Transverse colon (tissue), 4 donors: ENCODE measurements at regions not wholly inside any gene's neighbourhood (a gene's known extent, or its start where the extent isn't known, plus 50 kb on each side); places are given as distances from the start of the nearest gene placed in this dataset.

Source experiments
- DNase-seq: peaks from one replicate; pipeline ENCODE4 v3.0.0-alpha.2; 2019
- H3K27ac ChIP-seq, 4 donors: fragments of 200-600 bp; sonication (generic); 2 replicates each; pipeline ENCODE4 v1.5.1; 2016 to 2018; ENCODE audit warnings: inconsistent platforms in 4 of 4
- H3K27me3 ChIP-seq: fragments of 200-600 bp; sonication (generic); 2 replicates; pipeline ENCODE4 v1.5.1; 2017; ENCODE audit warnings: inconsistent platforms
- H3K36me3 ChIP-seq, 4 donors: fragments of 200-600 bp; sonication (generic); 2 replicates each; pipeline ENCODE4 v1.5.1; 2017 to 2019; ENCODE audit warnings: inconsistent platforms in 4 of 4
- H3K4me1 ChIP-seq, 4 donors: fragments of 200-600 bp; sonication (generic); 2 replicates each; pipeline ENCODE4 v1.5.1; 2017 to 2020; ENCODE audit warnings: inconsistent platforms in 4 of 4
- H3K4me3 ChIP-seq, 4 donors: fragments of 200-600 bp; sonication (generic); 1 replicate in 1 of 4; 2 replicates in 3 of 4; pipeline versions ENCODE4 v1.5.1 to v1.6.1; 2017 to 2019; ENCODE audit warnings: inconsistent platforms in 4 of 4
- H3K9me3 ChIP-seq, 2 donors: fragments of 200-600 bp; sonication (generic); 2 replicates each; pipeline ENCODE4 v1.5.1; 2017 to 2019; ENCODE audit warnings: inconsistent platforms in 2 of 2
- EP300 ChIP-seq: sonication (generic); formaldehyde crosslinking; IDR thresholded peaks from one replicate; pipeline ENCODE4 v1.6.1; 2017; ENCODE audit warnings: antibody characterized with exemption, low read depth
- POLR2A ChIP-seq: fragments of 450-650 bp; IDR thresholded peaks from one replicate; pipeline ENCODE4 v1.6.1; 2016; ENCODE audit warnings: antibody characterized with exemption, mild to moderate bottlenecking, moderate library complexity
- POLR2AphosphoS5 ChIP-seq, 3 donors: sonication (generic); formaldehyde crosslinking; IDR thresholded peaks; one replicate each; pipeline ENCODE4 v1.6.1; 2016; ENCODE audit warnings: antibody characterized with exemption in 3 of 3
- WGBS, 2 donors: methylation state at CpG; one replicate each; pipeline ENCODE4 v1.1.5; 2018; ENCODE audit warnings: low coverage in 1 of 2; 5-methylcytosine and 5-hydroxymethylcytosine counted together
- in situ Hi-C, 4 donors: fragments of 200-750 bp; cut with MboI; loops; one replicate each; pipeline versions ENCODE4 v1.15.0 to v1.15.1; 2017; ENCODE audit warnings: low sequenced_read_pairs in 3 of 4, low pct_ligation_motif_present in 1 of 4, low pct_unique_long_range_greater_than_20kb in 1 of 4
- intact Hi-C: fragments of 100-400 bp; cut with DNase I; formaldehyde crosslinking; loops from one replicate; pipeline ENCODE4 v1.15.1; 2023; ENCODE audit warnings: low total_unique reads
- TF ChIP-seq, protein P1 (sequence below), 5 experiments: fragments of 200-600 bp in 3 of 5; fragments of 450-650 bp in 2 of 5; sonication (generic) in 3 of 5; IDR thresholded peaks; 1 replicate in 2 of 5; 2 replicates in 3 of 5; pipeline ENCODE4 v1.5.1; 2016 to 2017; ENCODE audit warnings: antibody characterized with exemption in 5 of 5, inconsistent platforms in 3 of 5, mild to moderate bottlenecking in 2 of 5, moderate library complexity in 1 of 5

DNA sequence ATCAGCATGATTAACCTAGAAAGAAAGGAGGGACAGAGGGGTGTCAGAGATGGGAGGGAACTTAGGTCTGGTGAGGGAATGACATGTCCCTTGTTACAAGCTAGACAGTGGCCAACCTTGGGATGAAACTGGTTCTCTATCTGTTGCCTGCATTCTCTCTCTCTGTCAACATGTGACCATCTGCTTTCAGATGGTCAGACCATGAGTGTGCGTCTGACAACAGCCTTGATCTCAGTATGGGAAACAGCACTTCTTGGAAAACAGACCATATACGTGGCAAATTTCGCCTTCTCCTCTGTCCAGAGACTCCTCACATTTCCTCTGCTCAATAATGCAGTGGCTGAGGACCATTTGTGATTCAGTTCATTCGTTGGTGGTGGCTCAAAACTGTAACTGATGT lies 845.9 kb downstream of the TYW1 start:
- Histone ChIP-seq H3K27me3 (no peaks in the 10 kb centered on the region), H3K4me1 (no peaks in the 10 kb centered on the region), H3K27ac (no peak overlapping the region), H3K4me3 (no peak overlapping the region), H3K36me3 (no peaks in the 10 kb centered on the region), H3K9me3 (peaks cover 0 to 16% of the 10 kb centered on the region in 2 donors)
- TF ChIP-seq POLR2AphosphoS5 (IDR thresholded peaks at IDR 0.05) = no peak
- TF ChIP-seq, protein P1, sequence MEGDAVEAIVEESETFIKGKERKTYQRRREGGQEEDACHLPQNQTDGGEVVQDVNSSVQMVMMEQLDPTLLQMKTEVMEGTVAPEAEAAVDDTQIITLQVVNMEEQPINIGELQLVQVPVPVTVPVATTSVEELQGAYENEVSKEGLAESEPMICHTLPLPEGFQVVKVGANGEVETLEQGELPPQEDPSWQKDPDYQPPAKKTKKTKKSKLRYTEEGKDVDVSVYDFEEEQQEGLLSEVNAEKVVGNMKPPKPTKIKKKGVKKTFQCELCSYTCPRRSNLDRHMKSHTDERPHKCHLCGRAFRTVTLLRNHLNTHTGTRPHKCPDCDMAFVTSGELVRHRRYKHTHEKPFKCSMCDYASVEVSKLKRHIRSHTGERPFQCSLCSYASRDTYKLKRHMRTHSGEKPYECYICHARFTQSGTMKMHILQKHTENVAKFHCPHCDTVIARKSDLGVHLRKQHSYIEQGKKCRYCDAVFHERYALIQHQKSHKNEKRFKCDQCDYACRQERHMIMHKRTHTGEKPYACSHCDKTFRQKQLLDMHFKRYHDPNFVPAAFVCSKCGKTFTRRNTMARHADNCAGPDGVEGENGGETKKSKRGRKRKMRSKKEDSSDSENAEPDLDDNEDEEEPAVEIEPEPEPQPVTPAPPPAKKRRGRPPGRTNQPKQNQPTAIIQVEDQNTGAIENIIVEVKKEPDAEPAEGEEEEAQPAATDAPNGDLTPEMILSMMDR (IDR thresholded peaks at IDR 0.05) = no peak
- TF ChIP-seq EP300 = no peak
- no peak for TF ChIP-seq POLR2A
- intact Hi-C loops = no loop called here
- in situ Hi-C loops = no loop called here
- no peak for DNase-seq
- 71% methylated on average over 4 of the region's 4 CpGs; no CpG with 5 or more reads in 1 of the 2 donors for WGBS, 2 donors

DNA sequence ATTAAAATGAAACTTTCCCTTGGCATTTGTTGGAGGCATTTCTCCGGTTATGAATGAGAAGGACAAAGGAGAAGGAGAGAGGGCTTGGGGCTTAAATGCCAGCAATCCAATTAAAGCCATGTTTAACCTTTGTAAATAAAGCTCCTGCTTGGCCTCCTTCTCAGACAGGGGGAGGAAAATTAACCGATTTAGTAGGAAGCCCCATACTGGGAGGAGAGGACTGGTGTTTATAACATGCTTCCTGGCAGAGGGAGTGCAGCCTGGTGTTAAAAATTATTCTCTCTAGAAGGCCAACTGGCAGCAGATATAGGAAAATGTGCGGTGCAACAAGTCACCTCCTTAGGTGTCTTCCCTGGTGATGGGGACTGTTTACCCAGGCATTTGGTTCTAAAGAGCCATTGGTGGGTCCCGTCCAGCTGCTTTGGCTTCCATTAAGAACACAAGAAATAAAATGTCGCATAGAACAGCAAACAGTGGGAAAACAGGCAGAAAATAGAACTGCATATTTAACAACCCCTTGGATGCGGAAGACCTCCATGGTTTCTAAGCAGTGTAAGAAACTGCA lies 846.5 kb downstream of the TYW1 start:
- no peak overlapping the region for H3K27ac ChIP-seq
- DNase-seq = no peak
- TF ChIP-seq, protein P1 (IDR thresholded peaks at IDR 0.05) = no peak
- TF ChIP-seq EP300 (no peak), POLR2A (no peak), POLR2AphosphoS5 (IDR thresholded peaks at IDR 0.05) (no peak)
- H3K4me1 ChIP-seq = no peaks in the 10 kb centered on the region
- intact Hi-C loops = no loop called here
- in situ Hi-C loops = no loop called here
- H3K36me3 ChIP-seq = no peaks in the 10 kb centered on the region
- no peaks in the 10 kb centered on the region for H3K27me3 ChIP-seq
- no peak overlapping the region for H3K4me3 ChIP-seq
- WGBS, 2 donors = 65 to 84% methylated on average over 3 to 6 of the region's 6 CpGs
- H3K9me3 ChIP-seq = peaks cover 0 to 16% of the 10 kb centered on the region in 2 donors

DNA sequence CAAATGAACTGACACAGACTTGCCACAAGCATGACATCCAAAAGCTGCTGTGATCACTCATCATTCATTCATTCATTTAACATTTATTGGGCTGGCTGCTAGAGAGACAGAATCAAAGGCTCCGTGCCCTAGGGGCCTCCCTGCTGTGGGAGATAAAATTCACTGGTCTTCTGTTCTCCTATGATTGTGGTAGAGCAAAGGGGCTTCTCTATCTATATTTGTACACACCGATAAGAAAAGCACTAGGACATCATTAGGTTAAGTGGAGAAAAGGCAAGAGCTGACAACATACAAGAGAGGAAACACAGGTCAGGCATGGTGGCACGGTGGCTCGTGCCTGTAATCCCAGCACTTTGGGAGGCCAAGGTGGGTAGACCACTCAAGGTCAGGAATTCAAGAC lies 847.0 kb downstream of the TYW1 start:
- no peak for TF ChIP-seq POLR2A
- TF ChIP-seq POLR2AphosphoS5 (IDR thresholded peaks at IDR 0.05) = no peak
- TF ChIP-seq, protein P1 (IDR thresholded peaks at IDR 0.05) = no peak
- TF ChIP-seq EP300 = no peak
- H3K27ac ChIP-seq = no peak overlapping the region
- in situ Hi-C loops (no loop called here), intact Hi-C loops (no loop called here)
- no peaks in the 10 kb centered on the region for H3K27me3 ChIP-seq
- WGBS, 2 donors = 69 to 74% methylated on average over 4 of the region's 4 CpGs
- H3K4me1 ChIP-seq = no peaks in the 10 kb centered on the region
- H3K36me3 ChIP-seq = no peaks in the 10 kb centered on the region
- no peak for DNase-seq
- peaks cover 0 to 16% of the 10 kb centered on the region in 2 donors for H3K9me3 ChIP-seq
- no peak overlapping the region for H3K4me3 ChIP-seq

DNA sequence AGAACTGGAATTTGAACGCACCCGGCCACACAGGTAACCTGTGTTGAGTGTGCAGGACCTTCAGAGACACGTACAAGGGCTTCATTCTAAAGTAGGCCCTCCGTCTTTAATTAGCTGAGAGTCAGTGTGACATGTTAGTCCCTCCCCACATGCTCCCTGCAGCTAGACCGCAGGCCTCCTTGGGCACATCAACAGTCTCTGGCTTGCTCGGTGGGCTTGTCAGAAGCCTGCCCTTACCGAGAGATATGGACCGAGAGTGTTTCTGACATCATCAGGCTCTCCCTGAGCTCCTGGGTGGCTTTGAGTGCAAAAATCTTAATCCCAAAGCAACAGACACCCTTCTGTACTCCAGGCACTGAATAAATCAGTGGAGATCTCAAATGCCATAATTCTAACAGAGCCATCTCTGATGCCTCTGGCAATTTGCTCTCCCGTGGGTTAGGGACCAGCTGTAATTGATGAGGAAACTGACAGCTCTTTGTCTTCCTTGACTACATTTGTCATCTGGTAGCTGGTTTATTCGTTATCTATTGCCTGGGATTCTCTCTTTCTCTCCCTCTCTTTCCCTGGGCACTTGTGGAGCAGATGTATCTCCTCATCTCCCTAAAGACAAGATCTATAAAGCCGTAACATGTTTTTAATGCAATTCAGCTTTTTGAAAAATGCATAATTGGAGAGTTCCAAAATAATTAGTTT lies 850.6 kb downstream of the TYW1 start:
- Histone ChIP-seq H3K27ac (no peak overlapping the region), H3K4me3 (no peak overlapping the region), H3K36me3 (no peaks in the 10 kb centered on the region), H3K4me1 (no peaks in the 10 kb centered on the region), H3K27me3 (no peaks in the 10 kb centered on the region), H3K9me3 (peaks cover 0 to under 1% of the 10 kb centered on the region in 2 donors)
- in situ Hi-C loops = no loop called here
- intact Hi-C loops = no loop called here
- 52 to 71% methylated on average over 3 to 11 of the region's 11 CpGs for WGBS, 2 donors
- TF ChIP-seq POLR2AphosphoS5 (IDR thresholded peaks at IDR 0.05) (no peak), EP300 (no peak), POLR2A (no peak)
- TF ChIP-seq, protein P1 (IDR thresholded peaks at IDR 0.05) = no peak
- no peak for DNase-seq
